Spleen (tissue), 11 donors: ENCODE measurements at regions not wholly inside any gene's neighbourhood (a gene's known extent, or its start where the extent isn't known, plus 50 kb on each side); places are given as distances from the start of the nearest gene placed in this dataset.

Source experiments
- DNase-seq: peaks from one replicate; pipeline ENCODE4 v3.0.0-alpha.2; 2020
- H3K27ac ChIP-seq, 8 donors: fragments of 200-600 bp; sonication (generic) in 7 of 8; 1 replicate in 4 of 8; 2 replicates in 4 of 8; pipeline versions ENCODE4 v1.5.0 to v1.8.0; 2016 to 2021; ENCODE audit warnings: inconsistent platforms in 4 of 8, mild to moderate bottlenecking in 4 of 8, moderate library complexity in 1 of 8
- H3K27me3 ChIP-seq, 7 donors: fragments of 200-600 bp; sonication (generic) in 6 of 7; replicated peaks in 1 of 7; 1 replicate in 4 of 7; 2 replicates in 3 of 7; pipeline versions ENCODE4 v1.5.0 to v1.8.0; 2016 to 2021; ENCODE audit warnings: inconsistent platforms in 3 of 7, mild to moderate bottlenecking in 1 of 7
- H3K36me3 ChIP-seq, 6 donors: fragments of 200-600 bp; sonication (generic) in 5 of 6; 1 replicate in 4 of 6; 2 replicates in 2 of 6; pipeline versions ENCODE4 v1.5.0 to v1.8.0; 2016 to 2021; ENCODE audit warnings: inconsistent platforms in 2 of 6
- H3K4me1 ChIP-seq, 6 donors: fragments of 200-600 bp; sonication (generic) in 5 of 6; 1 replicate in 3 of 6; 2 replicates in 3 of 6; pipeline versions ENCODE4 v1.5.0 to v1.8.0; 2016 to 2021; ENCODE audit warnings: inconsistent platforms in 3 of 6
- H3K4me3 ChIP-seq, 8 donors: fragments of 200-600 bp; sonication (generic) in 7 of 8; 1 replicate in 4 of 8; 2 replicates in 4 of 8; pipeline versions ENCODE4 v1.5.0 to v1.8.0; 2016 to 2021; ENCODE audit warnings: inconsistent platforms in 4 of 8, mild to moderate bottlenecking in 4 of 8, moderate library complexity in 2 of 8
- H3K9me3 ChIP-seq, 8 donors: fragments of 200-600 bp; sonication (generic) in 7 of 8; 1 replicate in 4 of 8; 2 replicates in 4 of 8; pipeline versions ENCODE4 v1.5.0 to v1.8.0; 2016 to 2021; ENCODE audit warnings: inconsistent platforms in 4 of 8
- POLR2A ChIP-seq, 3 donors: fragments of 450-650 bp; IDR thresholded peaks; one replicate each; pipeline ENCODE4 v1.5.1; 2017; ENCODE audit warnings: antibody characterized with exemption in 3 of 3, mild to moderate bottlenecking in 1 of 3
- POLR2AphosphoS5 ChIP-seq, 3 donors: sonication (generic); formaldehyde crosslinking; IDR thresholded peaks; one replicate each; pipeline ENCODE4 v1.5.1; 2017; ENCODE audit warnings: antibody characterized with exemption in 3 of 3
- WGBS, 5 donors: extraction: QIAGEN DNeasy Blood & Tissue Kit in 3 of 5; methylation state at CpG; one replicate each; pipeline versions ENCODE4 v1.1.5 to v1.1.7; 2013 to 2018; 5-methylcytosine and 5-hydroxymethylcytosine counted together
- intact Hi-C: fragments of 100-400 bp; cut with DNase I; formaldehyde crosslinking; loops from one replicate; pipeline ENCODE4 v1.15.0; 2023; ENCODE audit warnings: low total_unique reads
- TF ChIP-seq, protein P1 (sequence below), 11 experiments: fragments of 200-600 bp in 7 of 11; fragments of 450-650 bp in 4 of 11; sonication (generic) in 4 of 11; IDR thresholded peaks in 8 of 11; conservative IDR thresholded peaks in 3 of 11; 1 replicate in 7 of 11; 2 replicates in 4 of 11; pipeline versions ENCODE4 v1.4.0 to v1.8.0; 2016 to 2021; ENCODE audit warnings: antibody characterized with exemption in 11 of 11, inconsistent platforms in 4 of 11, mild to moderate bottlenecking in 1 of 11
- donor health status: healthy with polysubstance abuse.
- donor health status: DM: no; HTN: no; CAD: no; lungs with moderate emphysema.
- donor health status: DM: no; HTN: no; CAD: no.
- donor health status: Bipolar disorder and iron deficiency.
- donor health status: healthy.
- donor health status: DM: no; HTN: no; CAD: no.
- donor health status: DM: yes; HTN: yes; CAD: no.

DNA sequence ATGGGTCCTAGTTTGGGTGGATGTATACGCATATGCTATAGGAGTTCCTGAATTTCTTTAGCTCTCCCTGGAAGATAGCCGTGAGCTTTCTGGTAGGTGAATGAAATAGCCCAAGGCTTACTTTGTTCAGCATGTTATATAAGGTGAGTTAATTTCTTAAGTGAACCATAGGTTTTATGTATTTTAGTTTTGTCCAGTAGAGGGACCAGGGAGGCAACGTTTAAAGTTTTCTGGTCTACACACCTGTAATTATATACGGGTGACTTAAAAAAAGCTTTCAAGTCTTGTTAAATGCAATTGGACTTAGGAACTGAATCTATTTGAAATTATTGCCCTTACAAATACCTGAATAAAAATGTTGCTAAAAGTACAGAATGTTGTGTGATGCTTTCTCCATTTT lies 402.5 kb upstream of the DDX18 start:
- WGBS, 5 donors, result 59 to 61% (median 60%) methylated on average over 4 of the region's 4 CpGs
- H3K4me3 ChIP-seq, result no peak overlapping the region
- TF ChIP-seq, protein P1, sequence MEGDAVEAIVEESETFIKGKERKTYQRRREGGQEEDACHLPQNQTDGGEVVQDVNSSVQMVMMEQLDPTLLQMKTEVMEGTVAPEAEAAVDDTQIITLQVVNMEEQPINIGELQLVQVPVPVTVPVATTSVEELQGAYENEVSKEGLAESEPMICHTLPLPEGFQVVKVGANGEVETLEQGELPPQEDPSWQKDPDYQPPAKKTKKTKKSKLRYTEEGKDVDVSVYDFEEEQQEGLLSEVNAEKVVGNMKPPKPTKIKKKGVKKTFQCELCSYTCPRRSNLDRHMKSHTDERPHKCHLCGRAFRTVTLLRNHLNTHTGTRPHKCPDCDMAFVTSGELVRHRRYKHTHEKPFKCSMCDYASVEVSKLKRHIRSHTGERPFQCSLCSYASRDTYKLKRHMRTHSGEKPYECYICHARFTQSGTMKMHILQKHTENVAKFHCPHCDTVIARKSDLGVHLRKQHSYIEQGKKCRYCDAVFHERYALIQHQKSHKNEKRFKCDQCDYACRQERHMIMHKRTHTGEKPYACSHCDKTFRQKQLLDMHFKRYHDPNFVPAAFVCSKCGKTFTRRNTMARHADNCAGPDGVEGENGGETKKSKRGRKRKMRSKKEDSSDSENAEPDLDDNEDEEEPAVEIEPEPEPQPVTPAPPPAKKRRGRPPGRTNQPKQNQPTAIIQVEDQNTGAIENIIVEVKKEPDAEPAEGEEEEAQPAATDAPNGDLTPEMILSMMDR (IDR thresholded peaks at IDR 0.05 in 8 of 11, conservative IDR thresholded peaks at IDR 0.05 in 3 of 11), result no peak
- TF ChIP-seq POLR2AphosphoS5 (IDR thresholded peaks at IDR 0.05) (no peak), POLR2A (IDR thresholded peaks at IDR 0.05) (no peak)

DNA sequence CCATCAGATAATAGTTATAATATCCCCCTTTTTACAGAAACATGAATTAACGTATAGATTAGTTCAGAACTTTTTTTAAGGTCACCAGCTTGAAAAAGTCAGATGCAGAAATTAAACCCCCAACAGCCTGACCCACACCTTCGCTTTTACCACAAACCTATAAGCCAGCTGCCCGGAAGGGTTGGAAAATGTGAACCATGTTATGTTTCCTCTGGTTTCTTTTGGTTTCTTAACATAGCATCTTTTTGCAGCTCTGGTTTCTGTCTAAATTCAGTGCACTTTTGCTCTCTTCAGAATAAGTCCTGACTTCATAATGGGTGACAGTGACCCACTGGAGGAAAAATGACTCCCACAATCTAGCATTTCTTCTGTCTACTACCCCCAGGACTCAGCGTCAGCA lies 381.7 kb upstream of the DDX18 start:
- no peaks in the 10 kb centered on the region for H3K4me1 ChIP-seq
- no peak overlapping the region for H3K4me3 ChIP-seq
- TF ChIP-seq POLR2AphosphoS5 (IDR thresholded peaks at IDR 0.05) (no peak), POLR2A (IDR thresholded peaks at IDR 0.05) (no peak)
- TF ChIP-seq, protein P1 (IDR thresholded peaks at IDR 0.05 in 8 of 11, conservative IDR thresholded peaks at IDR 0.05 in 3 of 11), result no peak
- WGBS, 5 donors, result 71 to 88% (median 84%) methylated on average over 4 of the region's 4 CpGs
- intact Hi-C loops, result no loop called here
- no peaks in the 10 kb centered on the region for H3K36me3 ChIP-seq
- H3K27ac ChIP-seq, result no peak overlapping the region
- DNase-seq, result no peak
- H3K9me3 ChIP-seq, result peaks cover 0 to 4% (median 0%) of the 10 kb centered on the region in 8 donors
- H3K27me3 ChIP-seq, result no peaks in the 10 kb centered on the region

More for the DNA sequence above, 402.5 kb upstream of the DDX18 start:
- intact Hi-C loops, result no loop called here
- DNase-seq, result no peak
- no peaks in the 10 kb centered on the region for H3K36me3 ChIP-seq
- H3K4me1 ChIP-seq, result no peaks in the 10 kb centered on the region
- peaks cover 0 to 4% (median 0%) of the 10 kb centered on the region in 8 donors for H3K9me3 ChIP-seq
- H3K27ac ChIP-seq, result no peak overlapping the region
- no peaks in the 10 kb centered on the region for H3K27me3 ChIP-seq

DNA sequence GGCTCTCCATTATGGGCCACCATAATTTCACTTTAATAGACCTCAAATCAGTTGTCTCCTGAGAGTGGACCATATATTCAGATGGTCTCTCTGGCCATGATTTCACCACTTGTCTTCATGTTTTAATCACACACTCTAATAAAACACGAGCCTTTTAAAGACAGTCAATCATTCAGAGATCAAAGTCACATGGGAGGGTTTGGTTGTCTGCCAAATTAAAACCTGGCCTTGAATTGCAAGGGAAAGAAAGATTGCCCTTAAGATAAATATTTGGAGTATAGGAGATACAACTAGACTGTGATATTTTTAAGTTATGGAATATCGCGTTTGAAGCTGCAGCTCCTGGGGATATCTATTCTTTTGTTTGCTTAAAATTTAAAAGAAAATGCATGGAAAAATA lies 377.8 kb upstream of the DDX18 start:
- Histone ChIP-seq H3K4me1 (no peaks in the 10 kb centered on the region), H3K36me3 (no peaks in the 10 kb centered on the region), H3K4me3 (no peak overlapping the region), H3K27me3 (no peaks in the 10 kb centered on the region), H3K9me3 (peaks cover 0 to 4% (median 0%) of the 10 kb centered on the region in 8 donors), H3K27ac (no peak overlapping the region)
- TF ChIP-seq POLR2AphosphoS5 (IDR thresholded peaks at IDR 0.05) (no peak), POLR2A (IDR thresholded peaks at IDR 0.05) (no peak)
- TF ChIP-seq, protein P1 (IDR thresholded peaks at IDR 0.05 in 8 of 11, conservative IDR thresholded peaks at IDR 0.05 in 3 of 11), result no peak
- WGBS, 5 donors, result 53 to 72% (median 64%) methylated on average over 3 of the region's 3 CpGs
- intact Hi-C loops, result no loop called here
- no peak for DNase-seq

DNA sequence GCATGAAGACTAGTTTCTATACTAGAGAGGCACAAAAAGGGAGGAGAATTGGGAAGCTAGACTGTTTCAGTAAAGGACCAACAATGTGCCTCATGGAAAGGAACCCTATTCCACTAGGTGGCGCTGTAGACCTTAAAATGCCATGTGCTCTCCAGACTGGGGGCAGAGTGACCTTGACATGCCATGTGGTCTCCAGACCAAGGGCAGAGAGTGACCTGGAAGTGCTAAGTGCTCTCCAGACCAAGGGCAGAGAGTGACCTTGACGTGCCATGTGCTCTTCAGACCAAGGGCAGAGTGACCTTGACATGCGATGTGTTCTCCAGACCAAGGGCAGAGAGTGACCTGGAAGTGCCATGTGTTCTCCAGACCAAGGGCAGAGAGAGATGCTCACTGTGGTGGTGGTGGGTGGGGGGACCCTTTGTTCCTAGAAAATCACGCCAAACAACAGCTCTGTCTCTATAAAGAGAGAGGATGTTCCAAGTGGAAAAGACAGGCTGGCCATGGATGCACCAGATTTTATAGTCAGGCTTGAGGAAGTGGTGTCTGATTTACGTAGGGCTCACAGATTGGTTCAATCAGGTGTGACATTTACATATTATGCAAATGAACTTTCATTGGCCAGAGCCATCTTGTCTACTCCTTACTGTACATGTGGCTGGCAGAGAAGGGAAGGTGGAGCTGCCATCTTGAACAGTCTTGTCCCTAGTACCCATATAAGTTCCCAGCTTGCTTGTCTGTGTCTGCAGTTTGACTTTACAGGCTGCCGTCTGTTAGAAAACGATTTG lies 344.0 kb upstream of the DDX18 start:
- Histone ChIP-seq H3K9me3 (peaks cover 0 to 10% (median 2%) of the 10 kb centered on the region in 8 donors), H3K36me3 (no peaks in the 10 kb centered on the region), H3K27ac (no peak overlapping the region), H3K27me3 (no peaks in the 10 kb centered on the region), H3K4me3 (no peak overlapping the region), H3K4me1 (no peaks in the 10 kb centered on the region)
- no peak for DNase-seq
- TF ChIP-seq POLR2A (IDR thresholded peaks at IDR 0.05) (no peak), POLR2AphosphoS5 (IDR thresholded peaks at IDR 0.05) (no peak)
- TF ChIP-seq, protein P1 (IDR thresholded peaks at IDR 0.05 in 8 of 11, conservative IDR thresholded peaks at IDR 0.05 in 3 of 11), result peak in 7 of 11 experiments; percentile 30 to 49 (median 43)
- intact Hi-C loops, result no loop called here
- WGBS, 5 donors, result 48 to 73% (median 61%) methylated on average over 6 to 7 of the region's 7 CpGs
